Tibial nerve (tissue), 4 donors: ENCODE measurements at regions not wholly inside any gene's neighbourhood (a gene's known extent, or its start where the extent isn't known, plus 50 kb on each side); places are given as distances from the start of the nearest gene placed in this dataset.

ENCODE experiments used
- DNase-seq, 2 donors: peaks; one replicate each; pipeline ENCODE4 v3.0.0-alpha.2; 2019; ENCODE audit warnings: low spot score in 2 of 2
- H3K27ac ChIP-seq, 4 donors: fragments of 200-600 bp; sonication (generic) in 3 of 4; one replicate each; pipeline ENCODE4 v1.5.1; 2017 to 2019; ENCODE audit warnings: mild to moderate bottlenecking in 1 of 4
- H3K27me3 ChIP-seq, 2 donors: fragments of 200-600 bp; sonication (generic) in 1 of 2; one replicate each; pipeline versions ENCODE4 v1.5.1 to v1.6.0; 2017 to 2019
- H3K36me3 ChIP-seq, 3 donors: fragments of 200-600 bp; sonication (generic); one replicate each; pipeline ENCODE4 v1.5.1; 2018 to 2019
- H3K4me1 ChIP-seq, 4 donors: fragments of 200-600 bp; sonication (generic) in 3 of 4; one replicate each; pipeline ENCODE4 v1.5.1; 2017 to 2019
- H3K4me3 ChIP-seq, 4 donors: fragments of 200-600 bp; sonication (generic) in 3 of 4; one replicate each; pipeline ENCODE4 v1.5.1; 2017 to 2019; ENCODE audit warnings: mild to moderate bottlenecking in 1 of 4, moderate library complexity in 1 of 4
- H3K9me3 ChIP-seq, 4 donors: fragments of 200-600 bp; sonication (generic) in 3 of 4; one replicate each; pipeline ENCODE4 v1.5.1; 2017 to 2019
- CTCF ChIP-seq, 5 experiments: fragments of 200-600 bp in 3 of 5; fragments of 450-650 bp in 2 of 5; sonication (generic) in 3 of 5; IDR thresholded peaks; one replicate each; pipeline ENCODE4 v1.5.1; 2016 to 2019; ENCODE audit warnings: antibody characterized with exemption in 5 of 5, mild to moderate bottlenecking in 3 of 5, moderate library complexity in 2 of 5
- EP300 ChIP-seq, 2 donors: sonication (generic); formaldehyde crosslinking; IDR thresholded peaks; one replicate each; pipeline ENCODE4 v1.6.1; 2017; ENCODE audit warnings: antibody characterized with exemption in 2 of 2, mild to moderate bottlenecking in 1 of 2
- POLR2A ChIP-seq, 2 donors: fragments of 450-650 bp; IDR thresholded peaks; one replicate each; pipeline ENCODE4 v1.6.1; 2017; ENCODE audit warnings: antibody characterized with exemption in 2 of 2, mild to moderate bottlenecking in 2 of 2, moderate library complexity in 2 of 2
- WGBS, 2 donors: methylation state at CpG; one replicate each; pipeline ENCODE4 v1.1.5; 2018; 5-methylcytosine and 5-hydroxymethylcytosine counted together

GRCh38 chr18:22550366-22550765 lies 132.7 kb upstream of the CTAGE1 start:
- H3K27ac ChIP-seq, result no peak overlapping the region
- no peaks in the 10 kb centered on the region for H3K36me3 ChIP-seq
- H3K4me3 ChIP-seq, result no peak overlapping the region
- no peaks in the 10 kb centered on the region for H3K9me3 ChIP-seq
- no peak for TF ChIP-seq POLR2A (IDR thresholded peaks at IDR 0.05)
- TF ChIP-seq CTCF (IDR thresholded peaks at IDR 0.05), result no peak
- TF ChIP-seq EP300 (IDR thresholded peaks at IDR 0.05), result no peak
- 66 to 87% methylated on average over 2 of the region's 2 CpGs for WGBS, 2 donors
- peaks cover 0 to 7% (median 0%) of the 10 kb centered on the region in 4 donors for H3K4me1 ChIP-seq
- H3K27me3 ChIP-seq, result no peaks in the 10 kb centered on the region
- DNase-seq, result no peak

- H3K4me3 ChIP-seq, result no peak overlapping the region
Measured at GRCh38 chr18:22550861-22551260, 133.1 kb upstream of the CTAGE1 start.

GRCh38 chr18:22551536-22552151 lies 133.9 kb upstream of the CTAGE1 start:
- no peak overlapping the region for H3K27ac ChIP-seq
- H3K4me3 ChIP-seq, result no peak overlapping the region
- DNase-seq, result no peak
- WGBS, 2 donors, result 64 to 69% methylated on average over 5 of the region's 5 CpGs
- TF ChIP-seq POLR2A (IDR thresholded peaks at IDR 0.05) (no peak), CTCF (IDR thresholded peaks at IDR 0.05) (no peak), EP300 (IDR thresholded peaks at IDR 0.05) (no peak)
- no peaks in the 10 kb centered on the region for H3K27me3 ChIP-seq
- H3K9me3 ChIP-seq, result no peaks in the 10 kb centered on the region
- H3K4me1 ChIP-seq, result peaks cover 0 to 4% (median 0%) of the 10 kb centered on the region in 4 donors
- H3K36me3 ChIP-seq, result no peaks in the 10 kb centered on the region

More at GRCh38 chr18:22550861-22551260, 133.1 kb upstream of the CTAGE1 start:
- no peaks in the 10 kb centered on the region for H3K27me3 ChIP-seq
- no peaks in the 10 kb centered on the region for H3K36me3 ChIP-seq
- H3K27ac ChIP-seq, result no peak overlapping the region
- TF ChIP-seq POLR2A (IDR thresholded peaks at IDR 0.05) (no peak), EP300 (IDR thresholded peaks at IDR 0.05) (no peak), CTCF (IDR thresholded peaks at IDR 0.05) (no peak)
- peaks cover 0 to 5% (median 0%) of the 10 kb centered on the region in 4 donors for H3K4me1 ChIP-seq
- DNase-seq, result no peak
- H3K9me3 ChIP-seq, result no peaks in the 10 kb centered on the region
- 95 to 97% methylated on average over 1 of the region's 1 CpG for WGBS, 2 donors

GRCh38 chr18:22552254-22552653 lies 134.5 kb upstream of the CTAGE1 start:
- no peak overlapping the region for H3K27ac ChIP-seq
- 52 to 57% methylated on average over 3 of the region's 3 CpGs for WGBS, 2 donors
- no peak for TF ChIP-seq POLR2A (IDR thresholded peaks at IDR 0.05)
- no peak for TF ChIP-seq CTCF (IDR thresholded peaks at IDR 0.05)
- TF ChIP-seq EP300 (IDR thresholded peaks at IDR 0.05), result no peak
- no peak for DNase-seq
- no peaks in the 10 kb centered on the region for H3K27me3 ChIP-seq
- no peaks in the 10 kb centered on the region for H3K9me3 ChIP-seq
- peaks cover 0 to 10% (median 0%) of the 10 kb centered on the region in 4 donors for H3K4me1 ChIP-seq
- H3K4me3 ChIP-seq, result no peak overlapping the region
- no peaks in the 10 kb centered on the region for H3K36me3 ChIP-seq

- WGBS, 2 donors, result 41 to 46% methylated on average over 3 of the region's 3 CpGs
- H3K27ac ChIP-seq, result no peak overlapping the region
- no peak for DNase-seq
- H3K4me3 ChIP-seq, result no peak overlapping the region
- H3K36me3 ChIP-seq, result no peaks in the 10 kb centered on the region
- peaks cover 0 to 7% (median 0%) of the 10 kb centered on the region in 4 donors for H3K4me1 ChIP-seq
- no peaks in the 10 kb centered on the region for H3K27me3 ChIP-seq
- no peaks in the 10 kb centered on the region for H3K9me3 ChIP-seq
- TF ChIP-seq EP300 (IDR thresholded peaks at IDR 0.05) (no peak), CTCF (IDR thresholded peaks at IDR 0.05) (no peak), POLR2A (IDR thresholded peaks at IDR 0.05) (no peak)
Measured at GRCh38 chr18:22552899-22553460, 135.3 kb upstream of the CTAGE1 start.
